ENCODE measurements at regions not wholly inside any gene's neighbourhood (a gene's known extent, or its start where the extent isn't known, plus 50 kb on each side); places are given as distances from the start of the nearest gene placed in this dataset.

DNA sequence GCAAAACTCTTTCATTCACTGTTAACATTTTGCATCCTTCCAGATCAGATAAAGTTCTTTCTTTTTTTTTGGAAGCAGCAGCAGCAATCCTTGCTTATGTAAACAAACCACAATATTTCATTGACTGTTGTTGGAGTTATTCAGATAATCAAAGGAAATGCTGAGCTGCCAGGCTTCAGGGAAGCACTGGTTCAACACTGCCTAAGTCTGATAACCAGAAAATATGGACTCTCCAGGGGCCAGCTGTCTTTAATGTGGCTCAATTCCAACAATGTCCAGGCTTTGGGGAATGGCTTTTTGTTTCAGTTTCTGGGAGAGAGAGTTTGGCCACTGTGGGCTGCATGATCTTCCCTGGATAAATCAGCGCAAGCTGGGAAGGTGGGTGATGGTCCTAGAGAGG, 354.3 kb downstream of the AKAIN1 start:
- TF ChIP-seq, protein P1, sequence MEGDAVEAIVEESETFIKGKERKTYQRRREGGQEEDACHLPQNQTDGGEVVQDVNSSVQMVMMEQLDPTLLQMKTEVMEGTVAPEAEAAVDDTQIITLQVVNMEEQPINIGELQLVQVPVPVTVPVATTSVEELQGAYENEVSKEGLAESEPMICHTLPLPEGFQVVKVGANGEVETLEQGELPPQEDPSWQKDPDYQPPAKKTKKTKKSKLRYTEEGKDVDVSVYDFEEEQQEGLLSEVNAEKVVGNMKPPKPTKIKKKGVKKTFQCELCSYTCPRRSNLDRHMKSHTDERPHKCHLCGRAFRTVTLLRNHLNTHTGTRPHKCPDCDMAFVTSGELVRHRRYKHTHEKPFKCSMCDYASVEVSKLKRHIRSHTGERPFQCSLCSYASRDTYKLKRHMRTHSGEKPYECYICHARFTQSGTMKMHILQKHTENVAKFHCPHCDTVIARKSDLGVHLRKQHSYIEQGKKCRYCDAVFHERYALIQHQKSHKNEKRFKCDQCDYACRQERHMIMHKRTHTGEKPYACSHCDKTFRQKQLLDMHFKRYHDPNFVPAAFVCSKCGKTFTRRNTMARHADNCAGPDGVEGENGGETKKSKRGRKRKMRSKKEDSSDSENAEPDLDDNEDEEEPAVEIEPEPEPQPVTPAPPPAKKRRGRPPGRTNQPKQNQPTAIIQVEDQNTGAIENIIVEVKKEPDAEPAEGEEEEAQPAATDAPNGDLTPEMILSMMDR (IDR thresholded peaks at IDR 0.05; ENCODE audit: low read depth, low read length), result no peak
- TF ChIP-seq EZH2phosphoT487 (IDR thresholded peaks at IDR 0.05; ENCODE audit: low read depth), result no peak
